B cell (primary cell): ENCODE measurements at regions not wholly inside any gene's neighbourhood (a gene's known extent, or its start where the extent isn't known, plus 50 kb on each side); places are given as distances from the start of the nearest gene placed in this dataset.

Experiments used
- ATAC-seq: fragments of 200-7000 bp; cut with Tn5 transposase; one replicate; pipeline ENCODE4 v1.10.0; 2021; ENCODE audit warnings: low read depth, mild to moderate bottlenecking, moderate number of reproducible peaks, moderate library complexity
- CTCF ChIA-PET: fragments of 350-600 bp; sonication (Branson Sonifier 250); formaldehyde crosslinking; loops from one replicate; lab custom pipeline; 2021; ENCODE audit warnings: antibody characterized with exemption, inconsistent platforms; lab: Charles Lee
- POLR2A ChIA-PET: fragments of 350-600 bp; sonication (Branson Sonifier 250); formaldehyde crosslinking; loops from one replicate; lab custom pipeline; 2021; ENCODE audit warnings: antibody characterized with exemption; lab: Charles Lee
- DNase-seq: peaks from one replicate; pipeline ENCODE4 v3.0.0; 2013
- H2AFZ ChIP-seq: 2 replicates; pipeline ENCODE4 v1.6.1; 2012; ENCODE audit warnings: mild to moderate bottlenecking, low read depth, low read length; ENCODE audit not compliant: insufficient read depth, poor library complexity, severe bottlenecking
- H3K27ac ChIP-seq, 2 donors: 1 replicate in 1 of 2; 2 replicates in 1 of 2; pipeline ENCODE4 v1.5.1; 2012 to 2013; ENCODE audit warnings: low read length in 2 of 2, mild to moderate bottlenecking in 2 of 2, moderate library complexity in 1 of 2
- H3K27me3 ChIP-seq, 4 experiments: fragments of 200-600 bp in 1 of 4; sonication (generic) in 1 of 4; replicated peaks in 1 of 4; 1 replicate in 2 of 4; 2 replicates in 2 of 4; pipeline versions ENCODE4 v1.6.1 to v1.7.0; 2013 to 2016; ENCODE audit warnings: low read length in 3 of 4, mild to moderate bottlenecking in 2 of 4, mixed read lengths in 1 of 4, moderate library complexity in 1 of 4; ENCODE audit not compliant: insufficient read depth in 4 of 4, control insufficient read depth in 3 of 4; ENCODE audit errors: control extremely low read depth in 1 of 4
- H3K36me3 ChIP-seq, 2 experiments: replicated peaks in 1 of 2; 1 replicate in 1 of 2; 2 replicates in 1 of 2; pipeline versions ENCODE4 v1.6.1 to v1.7.1; 2013; ENCODE audit warnings: low read length in 1 of 2; ENCODE audit not compliant: insufficient read depth in 2 of 2, control insufficient read depth in 1 of 2; ENCODE audit errors: control extremely low read depth in 1 of 2, extremely low read depth in 1 of 2
- H3K4me1 ChIP-seq, 2 donors: fragments of 200-600 bp in 1 of 2; sonication (generic) in 1 of 2; 1 replicate in 1 of 2; 2 replicates in 1 of 2; pipeline versions ENCODE4 v1.5.1 to v1.6.1; 2013 to 2017; ENCODE audit warnings: low read length in 2 of 2; ENCODE audit not compliant: control insufficient read depth in 2 of 2, insufficient read depth in 2 of 2
- H3K4me2 ChIP-seq: replicated peaks from 2 replicates; pipeline ENCODE3; 2012; ENCODE audit warnings: mild to moderate bottlenecking, low read depth, low read length; ENCODE audit not compliant: poor library complexity, severe bottlenecking
- H3K4me3 ChIP-seq, 5 experiments: fragments of 200-600 bp in 1 of 5; sonication (generic) in 1 of 5; 1 replicate in 3 of 5; 2 replicates in 2 of 5; pipeline versions ENCODE4 v1.5.1 to v1.7.0; 2011 to 2016; ENCODE audit warnings: low read length in 4 of 5, mild to moderate bottlenecking in 4 of 5, low read depth in 2 of 5, control low read depth in 1 of 5, moderate library complexity in 1 of 5; ENCODE audit not compliant: insufficient read depth in 1 of 5; ENCODE audit errors: control extremely low read depth in 1 of 5, extremely low read depth in 1 of 5
- H3K79me2 ChIP-seq: fragments of 200-600 bp; sonication (generic); one replicate; pipeline ENCODE4 v1.6.0; 2016; ENCODE audit warnings: low read length; ENCODE audit not compliant: control insufficient read depth, insufficient read depth
- H3K9ac ChIP-seq: fragments of 200-600 bp; sonication (generic); 2 replicates; pipeline ENCODE4 v1.6.1; 2017; ENCODE audit warnings: mild to moderate bottlenecking, low read length, moderate library complexity
- H3K9me3 ChIP-seq, 3 donors: one replicate each; pipeline versions ENCODE4 v1.6.1 to v1.7.1; 2013; ENCODE audit warnings: low read length in 2 of 3; ENCODE audit not compliant: control insufficient read depth in 2 of 3, insufficient read depth in 1 of 3; ENCODE audit errors: control extremely low read depth in 1 of 3
- H4K20me1 ChIP-seq: 2 replicates; pipeline ENCODE4 v1.6.0; 2012; ENCODE audit warnings: mild to moderate bottlenecking, low read length; ENCODE audit not compliant: insufficient read depth, control insufficient read depth, poor library complexity, severe bottlenecking
- H3K27ac Mint-ChIP-seq: one replicate; pipeline ENCODE4 v1.8.0; 2021; ENCODE audit warnings: mixed read lengths
- H3K27me3 Mint-ChIP-seq: one replicate; pipeline ENCODE4 v1.8.0; 2021; ENCODE audit warnings: mixed read lengths
- H3K4me1 Mint-ChIP-seq: one replicate; pipeline ENCODE4 v1.8.0; 2021; ENCODE audit warnings: mixed read lengths
- H3K4me3 Mint-ChIP-seq: one replicate; pipeline ENCODE4 v1.8.0; 2021; ENCODE audit warnings: mixed read lengths
- H3K9me3 Mint-ChIP-seq: one replicate; pipeline ENCODE4 v1.8.0; 2022; ENCODE audit warnings: mixed read lengths; ENCODE audit not compliant: insufficient read depth
- CTCF ChIP-seq: fragments of 200-600 bp; IDR thresholded peaks from one replicate; pipeline ENCODE4 v1.8.0; 2022; ENCODE audit warnings: antibody characterized with exemption, mild to moderate bottlenecking
- EZH2 ChIP-seq: IDR thresholded peaks from 2 replicates; pipeline ENCODE4 v1.6.1; 2012; ENCODE audit warnings: borderline replicate concordance, low read depth, mild to moderate bottlenecking, moderate library complexity, low read length; ENCODE audit not compliant: insufficient read depth, poor library complexity, severe bottlenecking
- WGBS: methylation state at CpG from one replicate; pipeline ENCODE4 v1.1.5; 2013; ENCODE audit warnings: missing lambda C conversion rate; ENCODE audit not compliant: insufficient coverage; 5-methylcytosine and 5-hydroxymethylcytosine counted together
- intact Hi-C: fragments of 100-400 bp; cut with micrococcal nuclease; formaldehyde crosslinking; loops from one replicate; pipeline ENCODE4 v1.10.0; 2022

DNA sequence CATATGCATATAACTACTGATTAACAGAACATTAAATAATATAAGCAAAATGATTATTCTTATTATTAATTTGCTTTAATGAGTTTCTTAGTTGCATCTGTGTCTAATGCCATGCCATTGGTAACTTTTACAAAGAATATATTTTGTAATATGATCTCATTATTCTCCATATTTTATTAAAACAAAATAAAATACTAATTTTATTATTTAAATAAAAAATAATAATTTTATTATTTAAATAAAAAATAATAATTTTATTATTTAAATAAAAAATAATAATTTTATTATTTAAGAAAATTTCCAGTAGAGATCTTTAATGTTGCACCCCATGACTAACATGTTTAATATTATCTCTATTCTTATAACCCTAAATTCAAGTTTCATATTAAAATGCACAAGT is 771.1 kb downstream of the NR2F2 start:
- Histone ChIP-seq H3K4me1 (no peaks in the 10 kb centered on the region), H3K4me2 (no peak overlapping the region), H3K9ac (no peak overlapping the region), H3K27me3 (no peaks in the 10 kb centered on the region), H3K4me3 (no peak overlapping the region), H3K36me3 (no peaks in the 10 kb centered on the region), H3K79me2 (no peaks in the 10 kb centered on the region), H2AFZ (no peak overlapping the region), H3K27ac (no peak overlapping the region), H4K20me1 (no peaks in the 10 kb centered on the region), H3K9me3 (peaks cover 0 to 3% (median 0%) of the 10 kb centered on the region in 3 donors)
- DNase-seq: no peak
- Mint-ChIP-seq H3K9me3 (peaks cover 9% of the 10 kb centered on the region), H3K27ac (no peak overlapping the region), H3K4me3 (no peak overlapping the region), H3K27me3 (no peaks in the 10 kb centered on the region), H3K4me1 (no peaks in the 10 kb centered on the region)
- intact Hi-C loops: no loop called here
- CTCF ChIA-PET: no interaction called here
- POLR2A ChIA-PET: no interaction called here
- TF ChIP-seq CTCF (no peak), EZH2 (no peak)
- no peak for ATAC-seq

DNA sequence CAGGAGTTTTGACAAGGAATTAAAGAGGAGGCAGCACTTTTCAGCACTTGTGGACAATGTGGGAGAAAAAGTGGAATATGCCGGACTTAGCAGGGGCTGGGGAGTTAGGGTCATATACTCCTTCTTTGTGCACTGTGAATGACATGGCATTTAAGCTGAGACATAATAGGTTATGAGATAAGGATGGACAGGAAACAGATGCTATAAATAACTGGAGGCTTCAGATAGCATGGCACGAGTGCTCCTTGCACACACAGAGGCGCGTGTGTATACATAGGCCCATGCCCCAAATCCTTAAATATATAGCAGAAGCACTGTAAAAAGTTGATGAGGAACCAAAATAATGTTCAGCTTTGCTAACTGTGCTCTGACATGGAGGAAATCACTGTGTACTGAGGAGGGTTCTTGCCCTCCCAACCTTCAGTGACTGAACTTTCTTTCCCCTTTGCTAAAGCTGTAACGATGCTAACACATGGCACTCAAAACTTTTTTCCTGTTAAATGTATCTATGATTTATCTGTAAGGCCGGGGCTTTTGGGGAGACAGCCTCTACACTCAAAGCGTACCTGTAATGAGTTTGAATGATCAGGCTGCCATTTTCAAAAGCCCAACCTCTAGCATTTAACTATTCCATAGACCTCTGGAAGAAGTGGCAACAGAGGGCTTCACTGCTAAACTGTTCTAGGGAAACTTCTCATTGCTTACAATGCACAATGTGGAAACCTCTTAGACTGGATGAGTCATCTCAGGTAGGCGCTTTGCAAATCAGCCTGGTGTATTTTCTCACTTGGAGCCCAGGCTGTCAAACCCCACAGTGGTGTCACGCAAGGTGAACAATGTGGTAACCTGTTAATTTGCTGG is 784.6 kb downstream of the NR2F2 start:
- no peaks in the 10 kb centered on the region for H3K36me3 ChIP-seq
- Mint-ChIP-seq H3K4me3 (no peak overlapping the region), H3K9me3 (peaks cover 3% of the 10 kb centered on the region), H3K27ac (no peak overlapping the region), H3K4me1 (no peaks in the 10 kb centered on the region), H3K27me3 (no peaks in the 10 kb centered on the region)
- no peaks in the 10 kb centered on the region for H3K27me3 ChIP-seq
- intact Hi-C loops: no loop called here
- H3K27ac ChIP-seq: no peak overlapping the region
- no peaks in the 10 kb centered on the region for H4K20me1 ChIP-seq
- no peak for ATAC-seq
- H3K9ac ChIP-seq: no peak overlapping the region
- no peak overlapping the region for H2AFZ ChIP-seq
- H3K4me1 ChIP-seq: no peaks in the 10 kb centered on the region
- DNase-seq: no peak
- 98% methylated on average over 4 of the region's 9 CpGs for WGBS
- POLR2A ChIA-PET: no interaction called here
- peaks cover 0 to 5% (median 0%) of the 10 kb centered on the region in 3 donors for H3K9me3 ChIP-seq
- H3K4me2 ChIP-seq: no peak overlapping the region
- H3K4me3 ChIP-seq: no peak overlapping the region
- CTCF ChIA-PET: no interaction called here
- H3K79me2 ChIP-seq: no peaks in the 10 kb centered on the region
- TF ChIP-seq CTCF (no peak), EZH2 (no peak)
